ENCODE measurements at regions not wholly inside any gene's neighbourhood (a gene's known extent, or its start where the extent isn't known, plus 50 kb on each side); places are given as distances from the start of the nearest gene placed in this dataset.
"Not testable (repeated sequence)": the region's sequence is repeated elsewhere in the genome, so short reads cannot be mapped to it uniquely, and the experiment has no call there.

DNA sequence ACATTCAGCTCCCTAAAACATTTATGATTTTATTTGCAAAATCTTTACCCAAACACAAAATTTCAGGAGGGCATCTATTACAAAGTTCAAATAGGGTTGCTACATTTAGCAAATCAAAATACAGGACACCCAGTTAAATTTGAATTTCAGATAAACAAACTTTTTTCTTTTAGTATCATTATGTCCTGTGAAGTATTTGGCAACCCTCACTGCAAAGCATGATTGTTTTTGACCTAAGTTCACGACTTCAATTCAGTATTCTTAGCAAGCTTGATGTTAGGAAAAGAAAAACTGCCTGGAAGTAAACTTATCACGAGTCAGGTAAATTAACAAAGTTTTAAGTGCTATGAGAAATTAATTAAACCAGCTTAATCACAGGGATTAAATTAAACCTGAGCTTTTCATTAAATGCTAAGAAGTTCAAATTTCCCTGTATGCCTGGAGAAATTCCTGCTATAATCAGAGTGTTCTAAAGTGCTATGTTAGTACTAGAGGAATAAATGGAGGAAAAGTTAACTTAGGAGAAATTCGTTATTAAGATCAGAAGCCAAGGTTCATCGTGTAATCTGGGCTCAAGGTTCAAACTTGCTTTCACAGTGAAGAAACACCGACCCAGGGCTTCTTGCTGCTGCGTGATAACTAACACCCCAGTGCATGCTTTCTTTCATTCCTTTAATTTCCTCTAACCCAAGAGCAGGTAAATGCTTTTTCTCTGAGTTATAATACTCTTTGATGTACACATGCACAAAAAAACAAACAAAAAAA lies 298.1 kb downstream of the FOXO1 start:
- no peak for TF ChIP-seq CTCF (IDR thresholded peaks at IDR 0.05; ENCODE audit: low read depth, low read length)
- no peak for DNase-seq (ENCODE audit: extremely low read depth, low read depth)

DNA sequence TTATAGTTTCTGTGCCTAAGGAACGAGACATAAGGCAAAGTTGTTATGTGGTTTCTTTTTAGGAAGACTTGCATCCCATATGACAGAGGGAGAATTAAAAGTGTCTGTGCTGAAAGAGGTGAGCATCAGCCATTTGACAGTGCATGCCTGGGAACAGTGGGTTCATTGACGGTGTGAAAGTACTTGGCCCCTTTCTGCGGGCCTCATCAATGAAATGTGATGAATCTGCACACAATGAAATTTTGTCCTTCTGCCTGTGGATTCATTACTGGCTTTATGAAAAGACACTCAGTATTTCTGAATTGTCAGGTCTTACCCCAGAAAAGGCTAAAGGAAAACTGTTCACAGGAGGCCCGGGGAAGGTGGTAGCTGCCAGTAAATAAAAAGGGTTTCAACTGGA lies 295.8 kb downstream of the FOXO1 start:
- DNase-seq (ENCODE audit: extremely low read depth, low read depth), result no peak
- no peak for TF ChIP-seq CTCF (IDR thresholded peaks at IDR 0.05; ENCODE audit: low read depth, low read length)

DNA sequence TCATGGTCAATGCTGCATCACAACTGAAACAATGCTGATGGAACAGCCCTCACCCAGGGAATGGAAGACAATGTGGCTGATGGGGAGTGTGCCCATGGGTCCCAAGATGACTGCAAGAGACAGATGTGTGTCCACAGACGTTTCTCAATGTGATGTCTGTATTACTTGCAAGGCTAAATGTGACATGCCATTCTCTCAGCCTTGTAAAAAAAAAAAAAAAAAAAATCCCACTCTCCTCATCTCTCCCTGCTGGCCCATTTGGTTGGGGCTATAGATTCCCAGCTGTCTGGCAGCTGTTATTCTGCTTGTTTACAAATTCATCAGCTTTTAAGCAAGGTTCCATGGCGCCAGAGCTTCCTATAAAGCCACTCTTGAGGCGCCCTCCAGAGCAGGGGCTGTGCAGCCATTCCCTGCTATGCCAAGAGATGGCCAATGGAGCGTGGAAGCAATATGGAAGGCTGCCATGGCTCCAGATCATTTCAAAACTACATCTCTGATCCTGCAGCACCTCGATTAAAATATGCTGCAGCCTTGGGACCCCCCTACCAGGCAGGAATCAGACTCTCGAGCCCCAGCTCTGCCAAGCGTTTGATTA lies 294.8 kb downstream of the FOXO1 start:
- no peak for TF ChIP-seq CTCF (IDR thresholded peaks at IDR 0.05; ENCODE audit: low read depth, low read length)
- no peak for DNase-seq (ENCODE audit: extremely low read depth, low read depth)

DNA sequence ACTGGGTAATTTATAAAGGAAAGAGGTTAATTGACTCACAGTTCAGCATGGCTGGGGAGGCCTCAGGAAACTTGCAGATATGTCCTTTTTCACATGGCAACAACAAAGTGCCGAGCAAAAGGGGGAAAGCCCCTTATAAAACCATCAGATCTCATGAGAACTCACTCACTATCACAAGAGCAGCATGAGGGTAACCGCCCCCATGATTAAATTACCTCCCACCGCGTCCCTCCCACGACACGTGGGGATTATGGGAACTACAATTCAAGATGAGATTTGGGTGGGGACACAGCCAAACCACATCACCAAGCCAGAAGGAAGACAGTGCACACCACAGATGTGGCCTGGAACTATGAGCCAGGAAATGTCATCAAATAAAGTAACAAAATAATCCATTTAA lies 292.8 kb downstream of the FOXO1 start:
- DNase-seq (ENCODE audit: extremely low read depth, low read depth), result not testable (repeated sequence)

- TF ChIP-seq CTCF (IDR thresholded peaks at IDR 0.05; ENCODE audit: low read depth, low read length), result no peak
- no peak for DNase-seq (ENCODE audit: extremely low read depth, low read depth)
Measured at GRCh38 chr13:40375489-40376171, 290.8 kb downstream of the FOXO1 start.

GRCh38 chr13:40376296-40376849 lies 290.1 kb downstream of the FOXO1 start:
- no peak for TF ChIP-seq CTCF (IDR thresholded peaks at IDR 0.05; ENCODE audit: low read depth, low read length)

DNA sequence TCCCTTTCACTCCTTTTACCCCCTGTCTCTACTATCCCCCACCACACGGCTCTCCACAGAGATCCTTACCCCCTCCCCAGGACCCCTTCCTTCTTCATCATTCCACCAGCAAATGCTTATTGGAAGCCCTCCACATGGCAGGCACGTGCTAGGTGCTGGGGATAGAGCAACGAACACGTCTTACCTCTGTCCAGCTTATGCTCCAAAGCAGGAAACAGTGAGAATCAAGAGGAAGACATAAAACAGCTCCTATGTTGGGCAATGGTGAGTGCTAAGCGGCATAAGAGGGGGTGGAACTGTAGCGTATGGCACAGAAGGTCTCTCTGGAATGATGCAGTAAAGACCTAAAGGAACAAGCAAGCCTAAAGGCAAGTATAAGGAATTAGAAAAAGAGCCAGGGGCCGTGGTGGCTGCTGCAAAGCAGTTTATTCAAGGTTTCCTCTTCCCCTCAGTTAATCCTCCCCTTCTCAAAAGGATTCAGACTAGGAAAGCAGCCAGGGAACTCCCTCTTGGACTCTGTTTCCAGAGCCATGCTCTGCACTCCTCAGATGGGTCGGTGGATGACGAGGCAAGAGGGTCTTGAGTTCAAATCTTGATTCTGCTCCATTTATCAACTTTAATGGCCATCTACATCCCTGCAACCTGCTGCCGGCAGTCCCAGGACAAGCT lies 289.4 kb downstream of the FOXO1 start:
- DNase-seq (ENCODE audit: extremely low read depth, low read depth), result no peak
- TF ChIP-seq CTCF (IDR thresholded peaks at IDR 0.05; ENCODE audit: low read depth, low read length), result no peak

More at GRCh38 chr13:40376296-40376849, 290.1 kb downstream of the FOXO1 start:
- no peak for DNase-seq (ENCODE audit: extremely low read depth, low read depth)
